ENCODE measurements at regions not wholly inside any gene's neighbourhood (a gene's known extent, or its start where the extent isn't known, plus 50 kb on each side); places are given as distances from the start of the nearest gene placed in this dataset.
A peak's percentile ranks its signal among the peaks of the same experiment; 100 is the strongest.

DNA sequence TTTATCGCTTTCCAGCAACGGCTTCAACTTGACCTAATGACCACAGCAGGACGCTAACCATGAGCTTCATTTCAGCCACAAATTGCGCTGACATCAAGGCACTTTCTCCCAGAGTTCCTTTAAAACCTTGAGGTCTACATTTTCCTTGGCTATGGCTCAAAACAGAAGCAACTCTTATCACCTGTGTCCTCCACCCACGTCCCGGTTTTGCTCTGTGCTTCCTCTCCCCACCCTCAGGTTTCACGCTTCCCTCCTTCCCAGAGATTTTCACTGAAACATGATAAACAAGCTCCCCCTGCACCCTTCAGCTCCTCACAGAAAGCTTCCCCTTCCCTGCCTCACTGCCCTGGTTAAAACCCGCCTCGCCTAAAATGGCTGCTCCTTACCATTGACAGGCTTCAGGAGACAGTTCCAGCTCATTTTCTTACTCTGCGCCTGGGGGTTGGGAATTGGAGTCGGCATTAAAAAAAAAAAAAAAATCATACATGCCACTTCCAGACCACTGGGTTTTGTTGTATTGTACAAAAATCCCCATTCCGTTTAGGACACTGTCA, 229.5 kb downstream of the UBE3D start:
- no peak for DNase-seq

DNA sequence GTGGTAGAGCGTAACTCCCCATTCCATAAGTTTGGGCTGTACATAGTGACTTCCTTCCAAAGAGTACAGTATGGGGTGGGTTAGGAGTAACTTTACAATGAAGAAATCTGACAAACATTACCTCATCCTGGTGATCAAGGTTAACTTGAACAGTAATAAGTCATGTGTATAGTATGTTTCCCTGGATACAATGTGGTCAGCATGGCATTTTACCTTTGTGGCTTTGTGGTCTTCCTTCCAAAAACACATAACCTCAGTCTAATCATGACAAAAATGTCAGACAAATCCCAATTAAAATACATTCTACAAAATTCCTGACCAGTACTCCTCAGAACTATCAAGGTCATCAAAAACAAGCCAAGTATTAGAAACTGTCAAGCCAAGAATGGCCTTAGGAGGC, 225.1 kb downstream of the UBE3D start:
- peak; percentile 60 for DNase-seq

DNA sequence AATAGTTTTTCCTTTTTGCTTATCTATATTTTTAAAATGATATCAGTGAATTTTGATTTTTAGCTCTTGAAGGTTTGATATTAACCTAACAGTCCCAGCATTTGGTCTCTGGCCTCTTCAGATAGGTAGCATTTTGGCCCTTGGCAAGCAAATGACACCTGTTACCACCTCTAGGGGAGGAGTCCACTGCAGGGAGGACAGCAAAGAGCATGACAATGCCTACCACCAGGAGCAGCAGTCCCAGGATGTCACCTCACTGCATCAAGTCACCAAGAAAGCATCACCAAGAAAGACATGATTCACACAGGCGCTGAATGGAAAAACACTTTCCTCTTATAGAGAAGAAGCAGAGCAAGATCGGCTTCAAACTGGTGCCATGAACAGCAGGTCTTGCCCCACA, 224.3 kb downstream of the UBE3D start:
- DNase-seq, result no peak

Data from NCI-H226 (cell line).